ENCODE measurements at regions not wholly inside any gene's neighbourhood (a gene's known extent, or its start where the extent isn't known, plus 50 kb on each side); places are given as distances from the start of the nearest gene placed in this dataset.

GRCh38 chr6:1503811-1504210 is 105.9 kb upstream of the FOXC1 start:
- no peaks in the 10 kb centered on the region for H3K9me3 Mint-ChIP-seq (ENCODE audit: unreplicated experiment)
- no peak for TF ChIP-seq CTCF (IDR thresholded peaks at IDR 0.05; ENCODE audit: unreplicated experiment)
- H3K27me3 Mint-ChIP-seq (ENCODE audit: insufficient read depth, unreplicated experiment) = no peaks in the 10 kb centered on the region
- no peak overlapping the region for H3K4me3 Mint-ChIP-seq (ENCODE audit: unreplicated experiment)
- H3K27ac Mint-ChIP-seq (ENCODE audit: low read depth, unreplicated experiment) = no peak overlapping the region
- no peaks in the 10 kb centered on the region for H3K4me1 Mint-ChIP-seq (ENCODE audit: insufficient read depth, unreplicated experiment)
- no peak for DNase-seq (ENCODE audit: unreplicated experiment)
- ChIA-PET POLR2A (interaction anchor here (0.7 kb wide), 1 partner anchor 14 kb away, joined by 3 read pairs; no protein-coding TSS in a partner anchor), CTCF (interaction anchor here (0.6 kb wide), 1 partner anchor 609 kb away, joined by 4 read pairs; no protein-coding TSS in a partner anchor)
- H3K36me3 Mint-ChIP-seq (ENCODE audit: insufficient read depth, unreplicated experiment) = no peaks in the 10 kb centered on the region
- BruUV-seq (replicated peaks) = no TSS peak
- intact Hi-C loops (cut with micrococcal nuclease) = no loop called here

DNA sequence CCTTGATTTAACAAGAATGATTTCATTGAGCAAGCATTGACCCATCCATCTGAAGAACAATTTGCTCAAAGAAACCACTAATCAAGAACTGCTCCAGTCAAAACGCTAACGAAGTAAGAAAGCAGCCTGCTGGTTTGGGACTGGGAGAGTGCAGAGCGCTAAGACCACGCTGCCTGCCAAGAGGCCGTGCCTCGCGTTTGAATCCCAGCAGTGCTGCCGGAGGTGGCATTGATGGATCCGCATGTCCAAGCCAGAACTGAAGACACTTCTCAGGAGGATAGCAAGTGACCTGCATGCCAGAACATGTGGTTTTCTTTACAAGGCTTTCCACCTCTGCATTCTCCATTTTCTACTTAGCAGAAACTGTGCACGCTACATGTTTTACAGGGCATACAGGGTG is 105.2 kb upstream of the FOXC1 start:
- TF ChIP-seq CTCF (IDR thresholded peaks at IDR 0.05; ENCODE audit: unreplicated experiment) = no peak
- POLR2A ChIA-PET = no interaction called here
- intact Hi-C loops (cut with micrococcal nuclease) = no loop called here

DNA sequence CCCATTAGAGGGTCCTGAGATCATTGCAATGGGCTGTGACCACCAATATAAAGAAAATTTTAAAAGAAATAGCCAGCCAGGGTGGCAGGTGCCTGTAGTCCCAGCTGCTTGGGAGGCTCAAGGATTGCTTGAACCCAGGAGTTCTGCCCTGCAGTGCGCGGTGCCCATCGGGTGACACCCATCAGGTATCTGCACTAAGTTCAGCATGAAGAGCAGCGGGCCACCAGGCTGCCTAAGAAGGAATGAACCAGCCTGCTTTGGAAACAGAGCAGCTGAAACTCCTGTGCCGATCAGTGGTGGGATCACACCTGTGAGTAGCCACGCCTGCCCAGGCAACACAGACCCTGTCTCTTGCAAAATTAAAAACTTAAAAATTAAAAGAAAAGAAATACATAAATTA is 102.5 kb upstream of the FOXC1 start:
- no peaks in the 10 kb centered on the region for H3K4me1 Mint-ChIP-seq (ENCODE audit: insufficient read depth, unreplicated experiment)
- no peak overlapping the region for H3K27ac Mint-ChIP-seq (ENCODE audit: low read depth, unreplicated experiment)
- intact Hi-C loops (cut with micrococcal nuclease) = no loop called here
- H3K36me3 Mint-ChIP-seq (ENCODE audit: insufficient read depth, unreplicated experiment) = no peaks in the 10 kb centered on the region
- no TSS peak for BruUV-seq (replicated peaks)
- no peak for DNase-seq (ENCODE audit: unreplicated experiment)
- H3K27me3 Mint-ChIP-seq (ENCODE audit: insufficient read depth, unreplicated experiment) = no peaks in the 10 kb centered on the region
- no peak for TF ChIP-seq CTCF (IDR thresholded peaks at IDR 0.05; ENCODE audit: unreplicated experiment)
- POLR2A ChIA-PET = no interaction called here
- H3K9me3 Mint-ChIP-seq (ENCODE audit: unreplicated experiment) = no peaks in the 10 kb centered on the region
- CTCF ChIA-PET = no interaction called here
- H3K4me3 Mint-ChIP-seq (ENCODE audit: unreplicated experiment) = no peak overlapping the region

More for the DNA sequence above, 105.2 kb upstream of the FOXC1 start:
- no peak overlapping the region for H3K27ac Mint-ChIP-seq (ENCODE audit: low read depth, unreplicated experiment)
- no peak overlapping the region for H3K4me3 Mint-ChIP-seq (ENCODE audit: unreplicated experiment)
- H3K36me3 Mint-ChIP-seq (ENCODE audit: insufficient read depth, unreplicated experiment) = no peaks in the 10 kb centered on the region
- H3K4me1 Mint-ChIP-seq (ENCODE audit: insufficient read depth, unreplicated experiment) = no peaks in the 10 kb centered on the region
- DNase-seq (ENCODE audit: unreplicated experiment) = no peak
- CTCF ChIA-PET = no interaction called here
- BruUV-seq (replicated peaks) = no TSS peak
- H3K27me3 Mint-ChIP-seq (ENCODE audit: insufficient read depth, unreplicated experiment) = no peaks in the 10 kb centered on the region
- no peaks in the 10 kb centered on the region for H3K9me3 Mint-ChIP-seq (ENCODE audit: unreplicated experiment)

- intact Hi-C loops (cut with micrococcal nuclease) = no loop called here
- H3K36me3 Mint-ChIP-seq (ENCODE audit: insufficient read depth, unreplicated experiment) = no peaks in the 10 kb centered on the region
- no peak for DNase-seq (ENCODE audit: unreplicated experiment)
- H3K27me3 Mint-ChIP-seq (ENCODE audit: insufficient read depth, unreplicated experiment) = no peaks in the 10 kb centered on the region
- H3K4me3 Mint-ChIP-seq (ENCODE audit: unreplicated experiment) = no peak overlapping the region
- CTCF ChIA-PET = interaction anchor here (0.9 to 1.3 kb wide), 3 partner anchors 9 to 46 kb away, joined by 3 to 4 read pairs (median 3); no protein-coding TSS in a partner anchor
- POLR2A ChIA-PET = interaction anchor here (1.0 kb wide), 1 partner anchor 23 kb away, joined by 3 read pairs; no protein-coding TSS in a partner anchor
- no peaks in the 10 kb centered on the region for H3K9me3 Mint-ChIP-seq (ENCODE audit: unreplicated experiment)
- no peak for TF ChIP-seq CTCF (IDR thresholded peaks at IDR 0.05; ENCODE audit: unreplicated experiment)
- H3K27ac Mint-ChIP-seq (ENCODE audit: low read depth, unreplicated experiment) = no peak overlapping the region
- no peaks in the 10 kb centered on the region for H3K4me1 Mint-ChIP-seq (ENCODE audit: insufficient read depth, unreplicated experiment)
- BruUV-seq (replicated peaks) = no TSS peak
These were observed 100.5 kb upstream of the FOXC1 start for GRCh38 chr6:1509241-1509640.
